Fibroblast of skin of back (primary cell): ENCODE measurements at regions not wholly inside any gene's neighbourhood (a gene's known extent, or its start where the extent isn't known, plus 50 kb on each side); places are given as distances from the start of the nearest gene placed in this dataset.
"Not testable (repeated sequence)": the region's sequence is repeated elsewhere in the genome, so short reads cannot be mapped to it uniquely, and the experiment has no call there.

Experiments
- DNase-seq: peaks from one replicate; pipeline ENCODE4 v3.0.0-alpha.2; 2013

DNA sequence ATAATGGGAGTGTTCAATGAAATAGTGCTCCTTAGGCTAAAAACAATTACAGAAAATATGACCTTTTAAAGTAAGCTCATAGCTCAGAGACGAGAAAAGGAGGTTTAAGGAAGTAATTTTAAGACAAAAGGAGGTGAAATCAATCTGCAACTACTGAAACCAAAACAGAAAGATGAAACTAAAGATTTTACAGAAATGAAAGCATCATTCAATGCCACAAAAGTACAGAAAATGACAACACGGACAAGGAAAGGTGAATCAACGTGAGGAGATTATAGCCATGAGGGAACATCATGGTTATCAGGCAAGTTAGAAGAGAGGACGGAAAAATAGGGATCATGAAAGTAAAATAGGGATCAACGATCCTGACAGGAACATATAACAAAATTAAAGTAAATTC lies 745.2 kb downstream of the PCDH17 start:
- no peak for DNase-seq

DNA sequence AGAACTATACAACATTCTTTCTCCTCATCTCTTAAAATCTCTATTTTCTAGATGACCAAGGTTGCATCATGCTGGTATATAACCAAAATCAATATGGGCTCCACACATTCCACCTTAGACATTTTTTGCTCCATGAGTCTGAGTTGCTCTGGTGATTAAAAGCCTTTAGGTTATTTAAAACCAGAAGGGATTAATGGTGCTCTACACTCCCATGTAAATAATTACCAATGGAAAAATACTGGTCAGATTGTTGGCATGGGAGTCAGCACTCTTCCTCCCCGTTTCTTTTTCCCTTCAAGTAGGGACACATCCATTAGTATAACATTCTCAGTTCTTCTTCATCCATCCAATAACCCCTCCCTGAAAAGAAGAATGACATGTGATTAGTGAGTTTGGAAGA lies 747.7 kb downstream of the PCDH17 start:
- DNase-seq: no peak

- not testable (repeated sequence) for DNase-seq
Observed at GRCh38 chr13:58385336-58385735, 753.8 kb downstream of the PCDH17 start.

- no peak for DNase-seq
Observed at GRCh38 chr13:58397596-58398387, 766.2 kb downstream of the PCDH17 start.

DNA sequence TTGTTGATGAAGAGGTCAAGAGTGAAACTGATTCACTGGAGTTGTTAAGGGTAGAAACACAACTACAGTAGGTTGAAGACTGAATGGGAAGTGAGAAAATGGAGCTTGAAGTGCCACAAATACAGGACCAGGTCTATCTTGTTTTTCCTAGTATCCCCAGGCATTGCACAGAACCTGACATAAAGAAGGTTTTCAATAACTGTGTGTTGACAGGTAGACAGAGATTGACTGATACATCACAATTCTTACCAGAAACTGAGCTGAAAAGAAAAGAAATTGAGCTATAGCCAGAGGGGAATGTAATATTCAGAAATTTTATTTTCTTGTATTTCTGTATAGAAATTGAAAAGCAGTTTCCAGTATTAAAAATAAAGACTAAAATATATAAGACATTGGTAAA lies 767.7 kb downstream of the PCDH17 start:
- no peak for DNase-seq

DNA sequence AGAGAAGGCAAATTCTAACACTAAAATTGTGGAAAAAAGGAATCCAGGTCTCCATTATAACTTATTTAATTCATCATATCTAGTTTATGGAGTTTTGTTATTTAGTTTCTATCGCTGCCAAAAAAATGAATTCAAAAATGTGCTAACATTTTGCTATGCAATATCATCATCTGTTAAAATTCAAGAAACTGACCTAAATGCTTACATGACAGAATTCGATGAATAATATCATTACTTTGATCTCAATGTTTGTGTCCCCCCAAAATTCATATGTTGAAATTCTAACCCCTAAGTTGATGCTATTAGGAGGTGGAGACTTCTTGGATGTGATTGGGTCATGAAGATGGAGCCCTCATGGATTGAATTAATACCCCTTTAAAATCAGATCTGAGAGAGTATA lies 775.0 kb downstream of the PCDH17 start:
- DNase-seq: no peak

GRCh38 chr13:58429917-58430316 lies 798.4 kb downstream of the PCDH17 start:
- DNase-seq: no peak

DNA sequence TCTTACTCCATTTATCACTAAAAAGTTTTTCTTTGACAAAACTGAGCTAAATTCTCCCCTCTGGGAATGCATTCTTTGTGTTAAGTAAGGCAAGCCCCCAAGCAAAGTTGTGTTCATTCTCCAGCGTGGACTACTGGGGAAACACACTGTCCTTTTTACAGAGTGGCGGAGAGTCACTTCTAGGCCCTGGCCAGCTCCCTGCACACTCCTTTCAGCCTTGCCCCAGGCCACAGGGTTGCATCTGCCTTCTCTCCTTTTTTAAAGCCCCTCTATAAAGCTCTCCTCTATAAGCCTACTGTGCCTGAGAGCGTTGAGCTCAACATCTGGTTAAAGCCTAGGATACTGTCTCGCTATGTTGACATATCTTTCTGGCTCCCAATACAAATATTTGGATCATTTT lies 803.4 kb downstream of the PCDH17 start:
- DNase-seq: no peak

GRCh38 chr13:58437427-58437826 lies 805.9 kb downstream of the PCDH17 start:
- DNase-seq: no peak

- no peak for DNase-seq
Observed at GRCh38 chr13:58446979-58447378, 815.4 kb downstream of the PCDH17 start.

GRCh38 chr13:58452123-58452623 lies 820.6 kb downstream of the PCDH17 start:
- DNase-seq: no peak

DNA sequence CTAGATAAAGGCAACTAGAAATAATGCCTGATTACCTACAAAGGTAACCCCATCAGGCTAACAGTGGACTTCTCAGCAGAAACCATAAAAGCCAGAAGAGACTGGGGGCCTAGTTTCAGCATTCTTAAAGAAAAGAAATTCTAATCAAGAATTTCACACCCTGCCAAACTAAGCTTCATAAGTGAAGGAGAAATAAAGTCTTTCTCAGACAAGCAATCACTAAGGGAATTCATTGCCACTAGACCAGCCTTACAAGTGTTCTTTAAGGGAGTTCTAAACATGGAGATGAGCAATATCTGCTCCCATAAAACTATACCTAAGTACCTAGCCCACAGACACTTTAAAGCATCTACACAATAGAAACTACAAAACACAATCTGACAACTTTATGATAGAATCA lies 823.5 kb downstream of the PCDH17 start:
- DNase-seq: no peak

- DNase-seq: no peak
Observed at GRCh38 chr13:58461217-58461616, 829.7 kb downstream of the PCDH17 start.

DNA sequence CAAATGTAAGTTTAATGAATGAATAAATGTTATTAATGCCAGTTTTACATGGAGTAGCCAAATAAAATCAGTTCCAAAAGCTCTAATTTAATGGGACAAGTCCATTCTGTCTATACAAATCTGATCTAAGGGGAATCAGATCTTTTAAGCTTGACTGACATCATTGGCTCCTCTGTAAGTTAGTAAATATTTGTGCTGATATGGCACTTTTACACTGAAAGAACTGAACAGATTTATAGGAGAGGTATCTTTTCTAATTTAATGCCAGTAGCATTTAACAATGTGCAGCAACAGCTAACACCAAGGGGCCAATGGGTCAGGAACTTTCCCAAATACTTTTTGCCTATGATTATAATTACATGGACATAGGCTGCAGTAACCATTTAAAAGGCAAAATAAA lies 832.3 kb downstream of the PCDH17 start:
- no peak for DNase-seq

DNA sequence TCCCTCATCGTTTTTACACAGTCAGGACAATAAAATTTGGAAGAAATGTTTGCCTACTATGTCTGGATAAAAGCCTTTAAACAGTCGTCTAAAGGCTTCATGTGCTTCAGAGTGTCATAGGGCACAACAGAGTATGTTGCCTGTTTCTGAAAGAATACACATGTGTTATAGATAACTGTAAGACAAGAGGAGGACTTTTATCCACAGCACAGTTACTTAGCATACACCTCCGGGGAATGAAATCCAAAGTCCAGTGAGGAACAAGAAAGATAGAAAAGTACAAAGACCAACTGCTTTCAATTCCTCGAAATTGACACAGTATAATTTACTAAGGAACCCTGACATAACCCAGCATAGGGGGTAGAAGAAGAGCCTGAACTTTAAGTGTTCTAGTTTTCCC lies 835.6 kb downstream of the PCDH17 start:
- no peak for DNase-seq

- no peak for DNase-seq
Observed at GRCh38 chr13:58472483-58472882, 840.9 kb downstream of the PCDH17 start.

DNA sequence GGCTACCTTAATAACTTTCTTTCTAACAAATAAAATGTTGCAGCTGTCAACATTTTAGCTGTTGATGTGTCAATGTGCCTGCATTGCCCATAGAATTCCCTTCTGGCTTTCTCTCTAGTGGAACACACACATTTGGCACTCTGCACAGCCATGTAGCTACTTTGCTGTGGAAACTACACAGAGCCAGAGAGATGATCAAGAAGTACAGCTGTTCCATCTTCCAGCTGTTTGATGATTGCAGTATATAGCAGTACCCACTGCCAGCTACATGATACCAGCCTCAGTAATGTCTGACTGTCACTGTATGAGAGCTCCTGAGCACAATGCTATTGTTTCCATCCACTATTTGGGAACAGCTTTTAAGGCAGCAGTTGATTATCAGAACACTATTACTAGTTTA lies 843.0 kb downstream of the PCDH17 start:
- no peak for DNase-seq

- DNase-seq: no peak
Observed at GRCh38 chr13:58476206-58476918, 844.8 kb downstream of the PCDH17 start.

- DNase-seq: no peak
Observed at GRCh38 chr13:58478858-58479257, 847.3 kb downstream of the PCDH17 start.

GRCh38 chr13:58480061-58480460 lies 848.5 kb downstream of the PCDH17 start:
- no peak for DNase-seq

GRCh38 chr13:58488251-58488650 lies 856.7 kb downstream of the PCDH17 start:
- DNase-seq: no peak

- no peak for DNase-seq
Observed at GRCh38 chr13:58495668-58496067, 864.1 kb downstream of the PCDH17 start.

- no peak for DNase-seq
Observed at GRCh38 chr13:58500938-58501337, 869.4 kb downstream of the PCDH17 start.

DNA sequence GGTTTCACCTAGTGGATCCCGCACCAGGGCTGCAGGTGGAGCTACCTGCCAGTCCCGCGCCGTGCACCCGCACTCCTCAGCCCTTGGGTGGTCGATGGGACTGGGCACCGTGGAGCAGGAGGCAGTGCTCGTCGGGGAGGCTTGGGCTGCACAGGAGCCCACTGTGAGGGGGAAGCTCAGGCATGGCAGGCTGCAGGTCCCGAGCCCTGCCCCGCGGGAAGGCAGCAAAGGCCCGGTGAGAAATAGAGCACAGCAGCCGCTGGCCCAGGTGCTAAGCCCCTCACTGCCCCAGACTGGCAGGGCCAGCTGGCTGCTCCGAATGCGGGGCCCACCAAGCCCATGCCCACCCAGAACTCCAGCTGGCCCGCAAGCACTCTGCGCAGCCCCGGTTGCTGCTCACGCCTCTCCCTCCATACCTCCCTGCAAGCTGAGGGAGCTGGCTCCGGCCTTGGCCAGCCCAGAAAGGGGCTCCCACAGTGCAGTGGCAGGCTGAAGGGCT lies 872.7 kb downstream of the PCDH17 start:
- DNase-seq: not testable (repeated sequence)
